HS-5 (cell line): ENCODE measurements at regions not wholly inside any gene's neighbourhood (a gene's known extent, or its start where the extent isn't known, plus 50 kb on each side); places are given as distances from the start of the nearest gene placed in this dataset.
A peak's percentile ranks its signal among the peaks of the same experiment; 100 is the strongest.

Experiments used
- DNase-seq: peaks from one replicate; pipeline ENCODE4 v3.0.0-alpha.2; 2012; ENCODE audit warnings: low read depth

- DNase-seq = peak; percentile 24
These were observed 455.0 kb upstream of the GJE1 start for GRCh38 chr6:141677598-141678211.

DNA sequence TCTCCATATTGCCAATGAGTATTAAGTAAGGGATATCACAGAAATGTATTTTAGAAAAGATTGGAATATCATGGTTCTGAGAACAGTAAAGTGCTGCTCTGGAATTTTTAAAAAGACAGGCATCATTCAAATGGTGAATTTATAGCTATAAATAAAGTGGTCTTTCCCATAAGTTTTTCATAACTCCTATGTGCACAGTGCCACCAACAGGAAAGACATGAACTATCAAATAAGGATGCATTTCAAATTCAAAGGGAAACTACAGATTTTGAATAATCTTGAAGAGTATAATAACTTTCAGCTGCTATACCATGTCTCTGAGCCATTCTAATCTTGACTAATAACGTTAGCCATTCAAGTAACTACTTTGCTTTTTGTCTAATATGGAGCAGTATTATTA, 456.8 kb upstream of the GJE1 start:
- DNase-seq = peak; percentile 6

DNA sequence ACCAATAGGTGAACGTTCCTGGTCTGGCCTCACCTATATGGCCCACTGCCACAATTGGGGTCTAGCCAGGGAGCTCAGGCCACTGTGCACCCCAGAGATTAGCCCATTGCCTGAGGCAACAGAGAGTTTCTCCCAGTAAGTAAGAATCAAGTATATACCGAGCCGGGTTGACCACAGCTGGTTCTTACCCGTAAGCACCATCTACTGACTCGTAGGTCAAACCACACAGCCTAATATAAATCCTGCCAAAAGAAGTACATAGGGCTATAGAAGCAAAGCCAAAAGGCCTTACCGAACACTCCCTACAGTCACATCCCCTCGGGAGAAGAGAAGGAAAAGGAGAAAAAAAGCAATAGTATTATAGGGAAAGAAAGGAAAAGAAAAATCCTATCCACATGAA, 463.6 kb upstream of the GJE1 start:
- no peak for DNase-seq

GRCh38 chr6:141667580-141668309, 465.0 kb upstream of the GJE1 start:
- DNase-seq = no peak

DNA sequence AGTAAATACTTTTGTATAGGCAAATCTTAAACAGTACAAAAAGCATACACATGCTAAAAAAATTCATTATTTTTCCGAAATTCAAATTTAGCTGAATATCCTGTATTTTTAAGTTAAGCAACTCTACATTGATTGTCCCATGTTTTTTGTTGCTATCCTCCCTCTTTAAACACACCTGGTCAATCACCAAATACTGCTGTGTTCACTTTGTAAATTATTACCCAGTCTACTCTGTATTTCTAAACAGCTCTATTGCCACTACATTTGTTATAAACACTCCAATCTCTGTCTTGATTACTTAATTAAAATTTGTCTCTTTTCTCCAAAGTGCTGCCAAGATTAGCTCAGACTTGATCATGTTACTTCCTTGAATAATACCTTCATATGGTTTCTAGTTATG, 466.5 kb upstream of the GJE1 start:
- DNase-seq = no peak

DNA sequence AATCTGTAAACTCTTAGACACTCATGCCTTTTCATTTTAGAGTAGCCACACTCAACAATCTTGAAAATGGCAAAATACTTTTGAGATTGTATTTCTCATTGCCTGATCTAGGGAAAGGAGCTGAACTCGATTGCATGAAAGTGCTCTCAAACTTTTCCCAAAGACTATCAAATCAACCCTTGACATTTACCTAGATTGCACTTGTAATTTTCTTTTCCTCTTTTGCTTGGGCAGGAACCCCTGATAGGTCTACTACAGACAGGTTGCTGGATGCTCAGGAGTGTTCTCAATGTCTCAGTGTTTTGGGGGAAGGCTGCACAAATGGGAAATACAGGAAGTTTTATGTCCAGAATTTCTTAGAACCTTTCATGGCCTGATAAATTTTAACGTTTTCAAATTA, 468.0 kb upstream of the GJE1 start:
- DNase-seq = no peak

DNA sequence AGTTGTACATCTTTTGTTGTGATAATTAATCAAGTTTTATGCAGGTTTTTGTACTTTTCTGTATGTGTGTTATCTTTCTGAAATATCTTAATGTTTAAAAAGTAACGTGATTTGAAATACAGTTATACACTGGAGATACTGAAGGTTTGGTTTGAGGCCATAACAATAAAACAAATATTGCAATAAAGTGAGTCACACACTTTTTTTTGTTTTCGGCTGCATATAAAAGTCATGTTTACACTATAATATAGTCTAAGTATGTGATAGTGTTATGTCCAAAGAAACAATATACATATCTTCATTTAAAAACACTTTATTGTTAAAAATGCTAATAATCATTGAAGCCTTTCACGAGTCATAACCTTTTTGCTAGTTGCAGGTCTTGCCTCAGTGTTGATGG, 473.1 kb upstream of the GJE1 start:
- DNase-seq = no peak

GRCh38 chr6:141658696-141659095, 474.0 kb upstream of the GJE1 start:
- DNase-seq = no peak

- DNase-seq = no peak
These were observed 474.9 kb upstream of the GJE1 start for GRCh38 chr6:141657812-141658211.

- no peak for DNase-seq
These were observed 479.1 kb upstream of the GJE1 start for GRCh38 chr6:141653590-141653989.

DNA sequence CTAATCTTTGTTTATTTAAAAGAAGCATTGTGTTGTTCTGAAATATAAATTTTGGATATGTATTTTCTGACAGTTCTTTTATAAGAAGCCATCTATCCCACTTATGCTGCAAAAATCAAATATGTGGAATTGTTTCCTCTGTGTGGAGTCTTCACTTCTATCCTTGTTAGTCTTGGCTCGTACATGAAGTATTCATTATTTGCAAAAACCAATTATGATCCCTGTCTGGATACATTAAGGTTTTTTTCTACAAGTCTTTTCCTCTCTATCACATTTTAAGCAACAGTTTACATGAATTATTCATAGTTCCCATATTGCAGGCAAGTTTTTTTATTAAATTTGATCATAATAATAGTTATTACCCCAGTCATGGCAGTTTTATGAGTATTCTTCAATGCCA, 490.8 kb upstream of the GJE1 start:
- no peak for DNase-seq

- DNase-seq = no peak
These were observed 491.3 kb upstream of the GJE1 start for GRCh38 chr6:141641406-141641805.

- no peak for DNase-seq
These were observed 497.1 kb upstream of the GJE1 start for GRCh38 chr6:141635621-141636020.

GRCh38 chr6:141634269-141634668, 498.5 kb upstream of the GJE1 start:
- no peak for DNase-seq

GRCh38 chr6:141624301-141624700, 508.4 kb upstream of the GJE1 start:
- no peak for DNase-seq

- DNase-seq = no peak
These were observed 514.5 kb upstream of the GJE1 start for GRCh38 chr6:141618180-141618581.

DNA sequence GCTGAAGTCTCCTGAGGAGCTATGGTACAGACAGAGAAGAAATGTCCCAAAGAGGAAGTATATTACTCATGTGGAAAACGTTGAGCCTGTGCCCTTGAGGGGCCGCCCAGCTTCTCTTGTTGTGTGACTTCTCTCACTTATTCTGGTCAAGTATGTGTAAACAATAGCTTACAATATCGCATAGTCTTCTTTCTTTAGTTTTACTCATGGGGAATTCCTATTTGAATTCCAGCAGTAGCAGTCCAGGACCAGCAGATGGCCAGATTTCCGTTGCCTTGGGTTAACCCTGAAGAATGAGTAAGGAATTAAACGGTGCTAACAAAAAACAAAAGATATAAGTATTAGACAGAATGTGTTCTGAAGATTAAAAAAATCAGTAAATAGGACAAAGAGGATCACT, 522.0 kb upstream of the GJE1 start:
- no peak for DNase-seq

- no peak for DNase-seq
These were observed 524.8 kb upstream of the GJE1 start for GRCh38 chr6:141607956-141608355.

DNA sequence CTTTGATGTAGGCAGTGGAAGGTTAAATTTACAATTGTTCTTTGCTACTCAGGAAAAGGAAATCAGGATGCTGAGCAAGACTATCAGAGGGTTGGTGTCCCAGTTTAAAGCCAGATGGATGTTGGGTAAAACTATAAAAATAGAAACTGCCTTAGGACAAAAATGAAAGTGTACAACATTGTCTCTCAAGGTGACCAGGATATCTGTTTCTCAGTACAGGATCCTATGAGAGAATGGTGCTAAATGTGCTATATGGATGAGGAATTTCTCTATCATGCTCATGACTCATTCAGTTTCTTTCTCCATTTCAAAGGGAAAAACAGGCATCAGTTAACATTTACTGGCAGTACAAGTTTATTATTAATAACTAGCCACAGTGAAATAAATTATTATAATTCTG, 534.2 kb upstream of the GJE1 start:
- DNase-seq = no peak

DNA sequence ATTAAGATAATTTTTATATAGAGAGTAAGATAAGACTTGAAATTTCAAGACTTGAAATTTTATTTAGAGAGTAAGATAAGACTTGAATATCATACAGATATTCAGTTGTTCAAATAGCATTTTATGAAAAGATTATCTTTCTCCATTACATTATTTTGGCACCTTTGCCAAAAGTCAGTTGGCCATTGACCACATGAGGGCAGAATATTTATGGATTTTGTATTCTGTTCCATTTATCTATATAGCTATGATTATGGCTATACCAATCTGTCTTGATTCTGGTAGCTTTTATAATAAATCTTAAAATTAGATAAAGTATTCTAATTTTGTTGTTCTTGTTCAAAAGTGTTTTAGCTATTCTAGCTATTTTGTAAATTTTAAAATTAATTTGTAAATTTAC, 537.9 kb upstream of the GJE1 start:
- DNase-seq = no peak

DNA sequence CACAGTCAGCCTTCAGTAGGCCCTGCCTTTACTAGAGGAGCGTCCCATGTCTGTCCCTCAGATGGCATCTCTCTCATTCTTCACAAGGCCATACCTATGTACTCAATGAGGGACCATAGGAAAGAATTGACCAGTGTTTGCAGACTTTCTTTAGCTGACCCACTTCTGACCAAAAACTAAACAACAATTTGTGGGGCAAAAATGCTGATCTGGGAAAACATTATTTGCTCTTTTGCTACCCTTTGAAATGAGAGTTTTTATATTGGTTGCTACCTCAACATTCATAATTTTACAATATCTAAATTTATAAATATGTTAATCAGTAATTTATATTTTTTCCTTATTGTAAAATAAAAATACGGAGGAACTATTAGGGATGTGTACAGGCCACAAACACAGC, 539.4 kb upstream of the GJE1 start:
- no peak for DNase-seq

- DNase-seq = peak; percentile 53
These were observed 545.1 kb upstream of the GJE1 start for GRCh38 chr6:141587482-141588266.

- peak; percentile 61 for DNase-seq
These were observed 551.7 kb upstream of the GJE1 start for GRCh38 chr6:141580988-141581552.
